AG08395 (cell line): ENCODE measurements at regions not wholly inside any gene's neighbourhood (a gene's known extent, or its start where the extent isn't known, plus 50 kb on each side); places are given as distances from the start of the nearest gene placed in this dataset.
"Not testable (repeated sequence)": the region's sequence is repeated elsewhere in the genome, so short reads cannot be mapped to it uniquely, and the experiment has no call there.

Experiments
- DNase-seq: peaks from one replicate; pipeline ENCODE4 v3.0.0; 2012; ENCODE audit warnings: mixed read lengths, low spot score

- no peak for DNase-seq
Observed at GRCh38 chr5:2569176-2569575, 182.3 kb downstream of the IRX2 start.

GRCh38 chr5:2566284-2566683, 185.2 kb downstream of the IRX2 start:
- no peak for DNase-seq

- DNase-seq = no peak
Observed at GRCh38 chr5:2565147-2565546, 186.3 kb downstream of the IRX2 start.

- DNase-seq = no peak
Observed at GRCh38 chr5:2563046-2563445, 188.4 kb downstream of the IRX2 start.

GRCh38 chr5:2562036-2562435, 189.4 kb downstream of the IRX2 start:
- no peak for DNase-seq

- no peak for DNase-seq
Observed at GRCh38 chr5:2560435-2560834, 191.0 kb downstream of the IRX2 start.

- DNase-seq = no peak
Observed at GRCh38 chr5:2557435-2557834, 194.0 kb downstream of the IRX2 start.

GRCh38 chr5:2556375-2556966, 195.0 kb downstream of the IRX2 start:
- DNase-seq = no peak

GRCh38 chr5:2553611-2554010, 197.9 kb downstream of the IRX2 start:
- DNase-seq = no peak

GRCh38 chr5:2550509-2550908, 201.0 kb downstream of the IRX2 start:
- no peak for DNase-seq

GRCh38 chr5:2549900-2550299, 201.6 kb downstream of the IRX2 start:
- no peak for DNase-seq

GRCh38 chr5:2549354-2549753, 202.1 kb downstream of the IRX2 start:
- DNase-seq = no peak

- no peak for DNase-seq
Observed at GRCh38 chr5:2546938-2547337, 204.5 kb downstream of the IRX2 start.

GRCh38 chr5:2544003-2544402, 207.5 kb downstream of the IRX2 start:
- no peak for DNase-seq

- DNase-seq = no peak
Observed at GRCh38 chr5:2542821-2543220, 208.7 kb downstream of the IRX2 start.

GRCh38 chr5:2542026-2542425, 209.5 kb downstream of the IRX2 start:
- DNase-seq = no peak

GRCh38 chr5:2538169-2538568, 213.3 kb downstream of the IRX2 start:
- no peak for DNase-seq

- no peak for DNase-seq
Observed at GRCh38 chr5:2537378-2538145, 213.9 kb downstream of the IRX2 start.

- DNase-seq = no peak
Observed at GRCh38 chr5:2536632-2537377, 214.7 kb downstream of the IRX2 start.

- no peak for DNase-seq
Observed at GRCh38 chr5:2534970-2535369, 216.5 kb downstream of the IRX2 start.

GRCh38 chr5:2534251-2534650, 217.2 kb downstream of the IRX2 start:
- no peak for DNase-seq

GRCh38 chr5:2533848-2534247, 217.6 kb downstream of the IRX2 start:
- not testable (repeated sequence) for DNase-seq

- DNase-seq = no peak
Observed at GRCh38 chr5:2532809-2533208, 218.7 kb downstream of the IRX2 start.
